ENCODE measurements at regions not wholly inside any gene's neighbourhood (a gene's known extent, or its start where the extent isn't known, plus 50 kb on each side); places are given as distances from the start of the nearest gene placed in this dataset.

DNA sequence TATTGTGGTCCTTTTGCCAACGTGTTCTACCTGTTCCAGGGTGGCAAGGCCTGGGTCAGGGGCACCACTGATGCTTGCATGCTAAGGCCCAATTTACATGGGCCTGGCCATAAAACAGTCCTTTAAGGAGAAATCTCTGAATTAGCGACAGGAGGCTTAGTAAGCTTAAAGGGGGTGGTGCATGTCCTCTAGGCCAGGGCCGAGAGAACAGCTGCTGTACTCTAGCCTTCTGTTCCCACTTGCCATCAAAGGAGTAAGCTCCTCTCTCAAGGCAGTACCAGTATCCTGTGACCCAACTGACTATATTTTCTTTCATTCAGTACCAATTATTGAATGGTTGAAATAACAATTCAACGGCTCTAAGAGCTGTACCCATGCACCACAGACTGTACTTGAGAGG is 67.7 kb upstream of the ZDHHC17 start:
- TF ChIP-seq EZH2 (IDR thresholded peaks at IDR 0.05; ENCODE audit: borderline replicate concordance, low read depth, low read length, poor library complexity, severe bottlenecking), result no peak
- TF ChIP-seq CTCF (conservative IDR thresholded peaks at IDR 0.05; ENCODE audit: low read depth, low read length), result no peak

Measured in A673 (cell line).